Left ventricle myocardium inferior (tissue), 1 donor: ENCODE measurements at regions not wholly inside any gene's neighbourhood (a gene's known extent, or its start where the extent isn't known, plus 50 kb on each side); places are given as distances from the start of the nearest gene placed in this dataset.

ENCODE experiments used
- DNase-seq: peaks from one replicate; pipeline ENCODE4 v3.0.0-alpha.2; 2020
- H3K27ac ChIP-seq: fragments of 200-600 bp; replicated peaks from 2 replicates; pipeline ENCODE4 v1.8.0; 2021
- H3K27me3 ChIP-seq: fragments of 200-600 bp; 2 replicates; pipeline ENCODE4 v1.8.0; 2021; ENCODE audit warnings: low read depth
- H3K36me3 ChIP-seq: fragments of 200-600 bp; 2 replicates; pipeline ENCODE4 v1.8.0; 2021
- H3K4me1 ChIP-seq: fragments of 200-600 bp; 2 replicates; pipeline ENCODE4 v1.8.0; 2021
- H3K4me3 ChIP-seq: fragments of 200-600 bp; 2 replicates; pipeline ENCODE4 v1.8.0; 2021; ENCODE audit warnings: mild to moderate bottlenecking, moderate library complexity
- H3K9me3 ChIP-seq: fragments of 200-600 bp; replicated peaks from 2 replicates; pipeline ENCODE4 v1.8.0; 2021
- intact Hi-C: fragments of 100-400 bp; cut with micrococcal nuclease; formaldehyde crosslinking; loops from one replicate; pipeline ENCODE4 v1.11.0; 2022
- TF ChIP-seq, protein P1 (sequence below): fragments of 200-600 bp; IDR thresholded peaks from 2 replicates; pipeline ENCODE4 v1.8.0; 2021; ENCODE audit warnings: antibody characterized with exemption, mild to moderate bottlenecking, borderline replicate concordance
- donor health status: DM: no; HTN: yes; CAD: no; lungs with severe emphysema.

DNA sequence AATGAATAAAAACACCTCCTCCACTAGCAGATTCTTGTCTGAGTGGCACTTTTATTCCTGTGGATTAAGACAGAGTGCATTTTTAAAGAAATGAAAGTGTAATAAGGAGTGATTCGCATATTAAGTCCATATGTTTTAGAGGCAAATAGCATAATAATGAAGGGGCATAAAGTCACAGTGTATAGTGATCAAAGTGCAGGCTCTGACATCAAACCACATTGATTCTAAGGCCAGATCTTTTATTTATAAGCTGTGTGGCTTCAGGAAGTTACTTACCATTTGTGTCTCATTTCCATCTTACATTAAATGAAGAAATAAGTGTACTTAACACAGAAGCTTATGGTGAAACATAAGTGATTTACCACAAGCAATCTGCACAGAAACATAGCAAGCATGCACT lies 332.8 kb downstream of the GASK1B start:
- no peak overlapping the region for H3K4me3 ChIP-seq
- intact Hi-C loops: no loop called here

GRCh38 chr4:157838366-157838765 lies 334.5 kb downstream of the GASK1B start:
- intact Hi-C loops: no loop called here
- TF ChIP-seq, protein P1, sequence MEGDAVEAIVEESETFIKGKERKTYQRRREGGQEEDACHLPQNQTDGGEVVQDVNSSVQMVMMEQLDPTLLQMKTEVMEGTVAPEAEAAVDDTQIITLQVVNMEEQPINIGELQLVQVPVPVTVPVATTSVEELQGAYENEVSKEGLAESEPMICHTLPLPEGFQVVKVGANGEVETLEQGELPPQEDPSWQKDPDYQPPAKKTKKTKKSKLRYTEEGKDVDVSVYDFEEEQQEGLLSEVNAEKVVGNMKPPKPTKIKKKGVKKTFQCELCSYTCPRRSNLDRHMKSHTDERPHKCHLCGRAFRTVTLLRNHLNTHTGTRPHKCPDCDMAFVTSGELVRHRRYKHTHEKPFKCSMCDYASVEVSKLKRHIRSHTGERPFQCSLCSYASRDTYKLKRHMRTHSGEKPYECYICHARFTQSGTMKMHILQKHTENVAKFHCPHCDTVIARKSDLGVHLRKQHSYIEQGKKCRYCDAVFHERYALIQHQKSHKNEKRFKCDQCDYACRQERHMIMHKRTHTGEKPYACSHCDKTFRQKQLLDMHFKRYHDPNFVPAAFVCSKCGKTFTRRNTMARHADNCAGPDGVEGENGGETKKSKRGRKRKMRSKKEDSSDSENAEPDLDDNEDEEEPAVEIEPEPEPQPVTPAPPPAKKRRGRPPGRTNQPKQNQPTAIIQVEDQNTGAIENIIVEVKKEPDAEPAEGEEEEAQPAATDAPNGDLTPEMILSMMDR: no peak
- Histone ChIP-seq H3K27ac (no peak overlapping the region), H3K9me3 (no peaks in the 10 kb centered on the region), H3K4me1 (no peaks in the 10 kb centered on the region), H3K27me3 (no peaks in the 10 kb centered on the region), H3K4me3 (no peak overlapping the region), H3K36me3 (no peaks in the 10 kb centered on the region)
- no peak for DNase-seq

More for the DNA sequence above, 332.8 kb downstream of the GASK1B start:
- TF ChIP-seq, protein P1: no peak
- Histone ChIP-seq H3K27ac (no peak overlapping the region), H3K4me1 (no peaks in the 10 kb centered on the region), H3K27me3 (no peaks in the 10 kb centered on the region), H3K36me3 (no peaks in the 10 kb centered on the region), H3K9me3 (no peaks in the 10 kb centered on the region)
- no peak for DNase-seq

- H3K36me3 ChIP-seq: no peaks in the 10 kb centered on the region
- intact Hi-C loops: no loop called here
- H3K9me3 ChIP-seq: no peaks in the 10 kb centered on the region
- H3K4me1 ChIP-seq: no peaks in the 10 kb centered on the region
- TF ChIP-seq, protein P1: no peak
- no peaks in the 10 kb centered on the region for H3K27me3 ChIP-seq
- DNase-seq: no peak
- H3K4me3 ChIP-seq: no peak overlapping the region
- no peak overlapping the region for H3K27ac ChIP-seq
These were observed 335.6 kb downstream of the GASK1B start for GRCh38 chr4:157837071-157837703.

DNA sequence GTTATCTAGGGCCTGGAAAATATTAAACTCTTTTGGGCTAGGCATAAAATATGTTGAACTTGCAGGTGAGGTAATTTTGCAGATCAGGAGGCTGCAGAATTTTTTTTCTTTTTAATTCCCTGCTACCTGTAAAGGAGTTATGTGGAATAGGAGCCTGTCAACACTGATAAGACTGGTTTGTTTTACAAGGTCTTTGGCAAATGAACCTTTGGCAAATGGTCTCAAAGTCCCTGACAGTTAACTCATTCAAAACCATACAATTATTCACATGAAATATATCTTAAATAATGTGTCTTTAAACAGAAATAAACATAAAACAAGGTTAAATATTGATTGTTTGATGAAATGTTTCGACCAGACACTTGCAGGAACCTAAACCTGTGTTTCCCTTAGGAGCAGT lies 340.2 kb downstream of the GASK1B start:
- no peak for DNase-seq
- H3K27me3 ChIP-seq: no peaks in the 10 kb centered on the region
- peaks cover 7% of the 10 kb centered on the region for H3K9me3 ChIP-seq
- H3K36me3 ChIP-seq: no peaks in the 10 kb centered on the region
- no peak overlapping the region for H3K4me3 ChIP-seq
- intact Hi-C loops: no loop called here
- H3K4me1 ChIP-seq: no peaks in the 10 kb centered on the region
- no peak overlapping the region for H3K27ac ChIP-seq
- TF ChIP-seq, protein P1: no peak

- Histone ChIP-seq H3K27ac (no peak overlapping the region), H3K4me3 (no peak overlapping the region), H3K9me3 (peaks cover 24% of the 10 kb centered on the region), H3K4me1 (no peaks in the 10 kb centered on the region), H3K27me3 (no peaks in the 10 kb centered on the region), H3K36me3 (no peaks in the 10 kb centered on the region)
- intact Hi-C loops: no loop called here
- TF ChIP-seq, protein P1: no peak
- DNase-seq: no peak
These were observed 348.8 kb downstream of the GASK1B start for GRCh38 chr4:157824021-157824420.
